Esophagus squamous epithelium (tissue), 4 donors: ENCODE measurements at regions not wholly inside any gene's neighbourhood (a gene's known extent, or its start where the extent isn't known, plus 50 kb on each side); places are given as distances from the start of the nearest gene placed in this dataset.

ENCODE experiments used
- POLR2A ChIP-seq, 4 donors: fragments of 450-650 bp; IDR thresholded peaks; one replicate each; pipeline ENCODE4 v1.6.1; 2017; ENCODE audit warnings: antibody characterized with exemption in 4 of 4, mild to moderate bottlenecking in 4 of 4, moderate library complexity in 3 of 4
- TF ChIP-seq, protein P1 (sequence below), 6 experiments: fragments of 450-650 bp in 4 of 6; fragments of 200-600 bp in 2 of 6; sonication (generic) in 2 of 6; IDR thresholded peaks; one replicate each; pipeline ENCODE4 v1.5.1; 2016 to 2019; ENCODE audit warnings: antibody characterized with exemption in 6 of 6, mild to moderate bottlenecking in 4 of 6, moderate library complexity in 4 of 6

DNA sequence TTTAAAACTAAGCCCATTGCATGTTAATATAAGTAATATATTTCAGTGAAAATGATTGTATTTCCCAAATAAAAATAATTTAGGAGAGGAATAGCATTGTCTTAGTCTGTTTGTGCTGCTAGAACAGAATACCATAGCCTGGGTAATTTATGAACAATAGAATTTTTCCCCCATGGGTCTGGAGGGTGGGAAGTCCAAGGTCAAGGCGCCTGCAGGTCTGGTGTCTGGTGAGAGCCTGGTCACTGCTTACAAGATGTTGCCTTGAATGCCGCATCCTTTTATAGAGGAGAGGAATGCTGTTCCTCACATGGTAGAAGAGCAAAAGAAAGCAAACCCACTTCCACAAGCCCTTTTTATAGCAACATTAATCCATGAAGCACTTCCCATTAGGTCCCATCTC lies 161.3 kb upstream of the ZFHX3 start:
- no peak for TF ChIP-seq POLR2A (IDR thresholded peaks at IDR 0.05)
- TF ChIP-seq, protein P1, sequence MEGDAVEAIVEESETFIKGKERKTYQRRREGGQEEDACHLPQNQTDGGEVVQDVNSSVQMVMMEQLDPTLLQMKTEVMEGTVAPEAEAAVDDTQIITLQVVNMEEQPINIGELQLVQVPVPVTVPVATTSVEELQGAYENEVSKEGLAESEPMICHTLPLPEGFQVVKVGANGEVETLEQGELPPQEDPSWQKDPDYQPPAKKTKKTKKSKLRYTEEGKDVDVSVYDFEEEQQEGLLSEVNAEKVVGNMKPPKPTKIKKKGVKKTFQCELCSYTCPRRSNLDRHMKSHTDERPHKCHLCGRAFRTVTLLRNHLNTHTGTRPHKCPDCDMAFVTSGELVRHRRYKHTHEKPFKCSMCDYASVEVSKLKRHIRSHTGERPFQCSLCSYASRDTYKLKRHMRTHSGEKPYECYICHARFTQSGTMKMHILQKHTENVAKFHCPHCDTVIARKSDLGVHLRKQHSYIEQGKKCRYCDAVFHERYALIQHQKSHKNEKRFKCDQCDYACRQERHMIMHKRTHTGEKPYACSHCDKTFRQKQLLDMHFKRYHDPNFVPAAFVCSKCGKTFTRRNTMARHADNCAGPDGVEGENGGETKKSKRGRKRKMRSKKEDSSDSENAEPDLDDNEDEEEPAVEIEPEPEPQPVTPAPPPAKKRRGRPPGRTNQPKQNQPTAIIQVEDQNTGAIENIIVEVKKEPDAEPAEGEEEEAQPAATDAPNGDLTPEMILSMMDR (IDR thresholded peaks at IDR 0.05) = no peak
